ENCODE measurements at regions not wholly inside any gene's neighbourhood (a gene's known extent, or its start where the extent isn't known, plus 50 kb on each side); places are given as distances from the start of the nearest gene placed in this dataset.

GRCh38 chr9:79193001-79193400 lies 378.8 kb upstream of the TLE4 start:
- Histone ChIP-seq H3K4me2 (ENCODE audit: low read length, poor library complexity, severe bottlenecking) (no peak overlapping the region), H3K9me3 (ENCODE audit: control insufficient read depth, low read length) (no peaks in the 10 kb centered on the region), H3K4ac (ENCODE audit: low read depth in 1 of 2, low read length in 2 of 2) (no peak overlapping the region), H2BK120ac (ENCODE audit: low read depth, low read length) (no peak overlapping the region), H3K79me1 (replicated peaks; ENCODE audit: low read length, poor library complexity, severe bottlenecking) (no peaks in the 10 kb centered on the region), H3K36me3 (ENCODE audit: control insufficient read depth in 1 of 2, insufficient read depth in 2 of 2, low read depth in 1 of 2, low read length in 2 of 2) (no peaks in the 10 kb centered on the region), H2AFZ (ENCODE audit: low read depth, low read length) (no peak overlapping the region), H3K4me1 (ENCODE audit: control insufficient read depth, insufficient read depth, low read depth, low read length) (no peaks in the 10 kb centered on the region), H4K8ac (ENCODE audit: low read length) (no peak overlapping the region), H3K27ac (ENCODE audit: low read length, poor library complexity, severe bottlenecking) (no peak overlapping the region), H3K18ac (ENCODE audit: low read depth in 1 of 2, low read length in 2 of 2) (no peak overlapping the region), H3K23ac (ENCODE audit: low read length in 2 of 2) (no peak overlapping the region), H3K9ac (ENCODE audit: low read length) (no peak overlapping the region), H3K14ac (ENCODE audit: low read length in 2 of 2) (no peak overlapping the region), H2BK15ac (ENCODE audit: low read depth, poor library complexity, severe bottlenecking) (no peak overlapping the region), H2BK5ac (ENCODE audit: low read depth, low read length, poor library complexity, severe bottlenecking) (no peak overlapping the region), H3K4me3 (ENCODE audit: insufficient read depth in 1 of 2, low read depth in 1 of 2, low read length in 2 of 2) (peak overlapping the region in 1 of 2 experiments; percentile 4), H2BK12ac (ENCODE audit: low read length in 2 of 2) (no peak overlapping the region), H4K91ac (ENCODE audit: low read length) (no peak overlapping the region), H2AK5ac (ENCODE audit: low read length, severe bottlenecking) (no peak overlapping the region), H3K27me3 (ENCODE audit: control insufficient read depth in 1 of 2, insufficient read depth in 1 of 2, low read length in 2 of 2) (no peaks in the 10 kb centered on the region)
- WGBS: 92% methylated on average over 3 of the region's 3 CpGs
- DNase-seq: no peak

- Histone ChIP-seq H2BK15ac (ENCODE audit: low read depth, poor library complexity, severe bottlenecking) (no peak overlapping the region), H4K91ac (ENCODE audit: low read length) (no peak overlapping the region), H3K4me2 (ENCODE audit: low read length, poor library complexity, severe bottlenecking) (no peak overlapping the region), H3K9ac (ENCODE audit: low read length) (no peak overlapping the region), H3K18ac (ENCODE audit: low read depth in 1 of 2, low read length in 2 of 2) (no peak overlapping the region), H3K14ac (ENCODE audit: low read length in 2 of 2) (no peak overlapping the region), H3K4ac (ENCODE audit: low read depth in 1 of 2, low read length in 2 of 2) (no peak overlapping the region), H2BK12ac (ENCODE audit: low read length in 2 of 2) (peak overlapping the region in 1 of 2 experiments; percentile 15), H3K79me1 (replicated peaks; ENCODE audit: low read length, poor library complexity, severe bottlenecking) (no peaks in the 10 kb centered on the region), H3K27ac (ENCODE audit: low read length, poor library complexity, severe bottlenecking) (no peak overlapping the region), H4K8ac (ENCODE audit: low read length) (no peak overlapping the region), H2AFZ (ENCODE audit: low read depth, low read length) (no peak overlapping the region), H3K4me1 (ENCODE audit: control insufficient read depth, insufficient read depth, low read depth, low read length) (no peaks in the 10 kb centered on the region), H2BK5ac (ENCODE audit: low read depth, low read length, poor library complexity, severe bottlenecking) (no peak overlapping the region), H3K23ac (ENCODE audit: low read length in 2 of 2) (no peak overlapping the region), H3K9me3 (ENCODE audit: control insufficient read depth, low read length) (no peaks in the 10 kb centered on the region), H3K27me3 (ENCODE audit: control insufficient read depth in 1 of 2, insufficient read depth in 1 of 2, low read length in 2 of 2) (no peaks in the 10 kb centered on the region), H3K4me3 (ENCODE audit: insufficient read depth in 1 of 2, low read depth in 1 of 2, low read length in 2 of 2) (no peak overlapping the region), H3K36me3 (ENCODE audit: control insufficient read depth in 1 of 2, insufficient read depth in 2 of 2, low read depth in 1 of 2, low read length in 2 of 2) (no peaks in the 10 kb centered on the region), H2AK5ac (ENCODE audit: low read length, severe bottlenecking) (no peak overlapping the region), H2BK120ac (ENCODE audit: low read depth, low read length) (no peak overlapping the region)
- DNase-seq: no peak
- 96% methylated on average over 36 of the region's 36 CpGs for WGBS
These were observed 378.1 kb upstream of the TLE4 start for GRCh38 chr9:79193501-79194223.

GRCh38 chr9:79195879-79196278 lies 375.9 kb upstream of the TLE4 start:
- H2AK5ac ChIP-seq (ENCODE audit: low read length, severe bottlenecking): no peak overlapping the region
- H3K9ac ChIP-seq (ENCODE audit: low read length): peak overlapping the region; percentile 41
- H3K18ac ChIP-seq (ENCODE audit: low read depth in 1 of 2, low read length in 2 of 2): no peak overlapping the region
- H3K14ac ChIP-seq (ENCODE audit: low read length in 2 of 2): no peak overlapping the region
- H3K4me1 ChIP-seq (ENCODE audit: control insufficient read depth, insufficient read depth, low read depth, low read length): no peaks in the 10 kb centered on the region
- no peaks in the 10 kb centered on the region for H3K79me1 ChIP-seq (replicated peaks; ENCODE audit: low read length, poor library complexity, severe bottlenecking)
- no peak overlapping the region for H2AFZ ChIP-seq (ENCODE audit: low read depth, low read length)
- no peaks in the 10 kb centered on the region for H3K36me3 ChIP-seq (ENCODE audit: control insufficient read depth in 1 of 2, insufficient read depth in 2 of 2, low read depth in 1 of 2, low read length in 2 of 2)
- H2BK5ac ChIP-seq (ENCODE audit: low read depth, low read length, poor library complexity, severe bottlenecking): no peak overlapping the region
- H3K4me3 ChIP-seq (ENCODE audit: insufficient read depth in 1 of 2, low read depth in 1 of 2, low read length in 2 of 2): no peak overlapping the region
- no peak overlapping the region for H3K27ac ChIP-seq (ENCODE audit: low read length, poor library complexity, severe bottlenecking)
- H4K8ac ChIP-seq (ENCODE audit: low read length): no peak overlapping the region
- H3K4me2 ChIP-seq (ENCODE audit: low read length, poor library complexity, severe bottlenecking): no peak overlapping the region
- no peak overlapping the region for H3K4ac ChIP-seq (ENCODE audit: low read depth in 1 of 2, low read length in 2 of 2)
- H2BK120ac ChIP-seq (ENCODE audit: low read depth, low read length): no peak overlapping the region
- DNase-seq: peak; percentile 66
- H2BK15ac ChIP-seq (ENCODE audit: low read depth, poor library complexity, severe bottlenecking): no peak overlapping the region
- no peaks in the 10 kb centered on the region for H3K9me3 ChIP-seq (ENCODE audit: control insufficient read depth, low read length)
- H2BK12ac ChIP-seq (ENCODE audit: low read length in 2 of 2): no peak overlapping the region
- no peak overlapping the region for H4K91ac ChIP-seq (ENCODE audit: low read length)
- no peak overlapping the region for H3K23ac ChIP-seq (ENCODE audit: low read length in 2 of 2)
- no peaks in the 10 kb centered on the region for H3K27me3 ChIP-seq (ENCODE audit: control insufficient read depth in 1 of 2, insufficient read depth in 1 of 2, low read length in 2 of 2)

- Histone ChIP-seq H3K14ac (ENCODE audit: low read length in 2 of 2) (no peak overlapping the region), H3K9ac (ENCODE audit: low read length) (peak overlapping the region; percentile 41), H4K8ac (ENCODE audit: low read length) (no peak overlapping the region), H3K4ac (ENCODE audit: low read depth in 1 of 2, low read length in 2 of 2) (no peak overlapping the region), H3K4me2 (ENCODE audit: low read length, poor library complexity, severe bottlenecking) (no peak overlapping the region), H3K4me3 (ENCODE audit: insufficient read depth in 1 of 2, low read depth in 1 of 2, low read length in 2 of 2) (no peak overlapping the region), H2BK5ac (ENCODE audit: low read depth, low read length, poor library complexity, severe bottlenecking) (no peak overlapping the region), H2BK15ac (ENCODE audit: low read depth, poor library complexity, severe bottlenecking) (no peak overlapping the region), H3K36me3 (ENCODE audit: control insufficient read depth in 1 of 2, insufficient read depth in 2 of 2, low read depth in 1 of 2, low read length in 2 of 2) (no peaks in the 10 kb centered on the region), H2BK12ac (ENCODE audit: low read length in 2 of 2) (no peak overlapping the region), H3K79me1 (replicated peaks; ENCODE audit: low read length, poor library complexity, severe bottlenecking) (no peaks in the 10 kb centered on the region), H3K27ac (ENCODE audit: low read length, poor library complexity, severe bottlenecking) (no peak overlapping the region), H3K27me3 (ENCODE audit: control insufficient read depth in 1 of 2, insufficient read depth in 1 of 2, low read length in 2 of 2) (no peaks in the 10 kb centered on the region), H2AFZ (ENCODE audit: low read depth, low read length) (no peak overlapping the region), H3K4me1 (ENCODE audit: control insufficient read depth, insufficient read depth, low read depth, low read length) (no peaks in the 10 kb centered on the region), H2BK120ac (ENCODE audit: low read depth, low read length) (no peak overlapping the region), H2AK5ac (ENCODE audit: low read length, severe bottlenecking) (no peak overlapping the region), H3K18ac (ENCODE audit: low read depth in 1 of 2, low read length in 2 of 2) (no peak overlapping the region), H3K23ac (ENCODE audit: low read length in 2 of 2) (no peak overlapping the region), H3K9me3 (ENCODE audit: control insufficient read depth, low read length) (no peaks in the 10 kb centered on the region), H4K91ac (ENCODE audit: low read length) (no peak overlapping the region)
- DNase-seq: peak; percentile 28
- 80% methylated on average over 1 of the region's 1 CpG for WGBS
These were observed 375.2 kb upstream of the TLE4 start for GRCh38 chr9:79196606-79197005.
